Trophoblast cell (in vitro differentiated cells and primary cell): ENCODE measurements at regions not wholly inside any gene's neighbourhood (a gene's known extent, or its start where the extent isn't known, plus 50 kb on each side); places are given as distances from the start of the nearest gene placed in this dataset.
"Not testable (repeated sequence)": the region's sequence is repeated elsewhere in the genome, so short reads cannot be mapped to it uniquely, and the experiment has no call there.

Experiments used
- DNase-seq, 2 donors: peaks; one replicate each; pipeline ENCODE4 v3.0.0-alpha.2; 2016
- H2AFZ ChIP-seq: 2 replicates; pipeline ENCODE4 v1.6.1; 2013; ENCODE audit warnings: low read length, moderate library complexity, mild to moderate bottlenecking; ENCODE audit not compliant: insufficient read depth, poor library complexity
- H2AK5ac ChIP-seq: 2 replicates; pipeline ENCODE4 v1.6.1; 2013; ENCODE audit warnings: mild to moderate bottlenecking, low read length
- H2BK120ac ChIP-seq: 2 replicates; pipeline ENCODE4 v1.6.1; 2013; ENCODE audit warnings: low read length, mild to moderate bottlenecking, moderate library complexity; ENCODE audit not compliant: insufficient read depth, poor library complexity
- H2BK12ac ChIP-seq: 2 replicates; pipeline ENCODE4 v1.6.1; 2013; ENCODE audit warnings: mild to moderate bottlenecking, low read length, moderate library complexity
- H2BK5ac ChIP-seq: 2 replicates; pipeline ENCODE4 v1.6.1; 2013; ENCODE audit warnings: low read length, low read depth, moderate library complexity, mild to moderate bottlenecking; ENCODE audit not compliant: poor library complexity
- H3K14ac ChIP-seq: 2 replicates; pipeline ENCODE4 v1.6.1; 2013; ENCODE audit warnings: mild to moderate bottlenecking, low read length
- H3K18ac ChIP-seq: 2 replicates; pipeline ENCODE4 v1.6.1; 2013; ENCODE audit warnings: mild to moderate bottlenecking, low read length
- H3K23ac ChIP-seq: 2 replicates; pipeline ENCODE4 v1.6.1; 2013; ENCODE audit warnings: low read length
- H3K27ac ChIP-seq: 2 replicates; pipeline ENCODE4 v1.5.1; 2013; ENCODE audit warnings: low read depth, mild to moderate bottlenecking, inconsistent platforms, low read length, moderate library complexity
- H3K27me3 ChIP-seq: 2 replicates; pipeline ENCODE4 v1.6.1; 2013; ENCODE audit warnings: inconsistent platforms, mild to moderate bottlenecking, low read length, moderate library complexity; ENCODE audit not compliant: insufficient read depth
- H3K36me3 ChIP-seq, 2 experiments: 1 replicate in 1 of 2; 2 replicates in 1 of 2; pipeline ENCODE4 v1.6.1; 2013; ENCODE audit warnings: low read length in 2 of 2, mild to moderate bottlenecking in 2 of 2, moderate library complexity in 1 of 2; ENCODE audit not compliant: insufficient read depth in 2 of 2, control insufficient read depth in 1 of 2
- H3K4ac ChIP-seq: 2 replicates; pipeline ENCODE4 v1.6.1; 2013; ENCODE audit warnings: low read depth, mild to moderate bottlenecking, low read length, moderate library complexity
- H3K4me1 ChIP-seq, 2 experiments: 1 replicate in 1 of 2; 2 replicates in 1 of 2; pipeline ENCODE4 v1.6.1; 2013; ENCODE audit warnings: low read length in 2 of 2, mild to moderate bottlenecking in 2 of 2, moderate library complexity in 1 of 2; ENCODE audit not compliant: insufficient read depth in 2 of 2, control insufficient read depth in 1 of 2
- H3K4me2 ChIP-seq: 2 replicates; pipeline ENCODE4 v1.6.1; 2013; ENCODE audit warnings: inconsistent platforms, mild to moderate bottlenecking, low read length, moderate library complexity
- H3K4me3 ChIP-seq: 2 replicates; pipeline ENCODE4 v1.5.1; 2013; ENCODE audit warnings: mild to moderate bottlenecking, low read depth, low read length, inconsistent platforms
- H3K79me1 ChIP-seq: one replicate; pipeline ENCODE4 v1.6.1; 2013; ENCODE audit warnings: low read length
- H3K79me2 ChIP-seq: 2 replicates; pipeline ENCODE4 v1.6.1; 2013; ENCODE audit warnings: low read length, mild to moderate bottlenecking; ENCODE audit not compliant: control insufficient read depth, insufficient read depth, poor library complexity
- H3K9ac ChIP-seq: 2 replicates; pipeline ENCODE4 v1.6.1; 2013; ENCODE audit warnings: mild to moderate bottlenecking, low read length
- H3K9me3 ChIP-seq: 2 replicates; pipeline ENCODE4 v1.6.1; 2013; ENCODE audit warnings: low read depth, mild to moderate bottlenecking, control low read depth, inconsistent platforms, low read length; ENCODE audit not compliant: insufficient read depth
- H4K12ac ChIP-seq: 2 replicates; pipeline ENCODE4 v1.6.1; 2013; ENCODE audit warnings: low read depth, mild to moderate bottlenecking, low read length, moderate library complexity
- H4K8ac ChIP-seq: 2 replicates; pipeline ENCODE4 v1.6.1; 2013; ENCODE audit warnings: low read depth, mild to moderate bottlenecking, low read length, moderate library complexity
- H4K91ac ChIP-seq: one replicate; pipeline ENCODE4 v1.6.1; 2013; ENCODE audit warnings: low read depth, mild to moderate bottlenecking, low read length, moderate library complexity
- WGBS: extraction: QIAGEN DNeasy Blood & Tissue Kit; methylation state at CpG from one replicate; pipeline ENCODE4 v1.1.7; 2013; ENCODE audit warnings: missing lambda C conversion rate; ENCODE audit not compliant: insufficient read length, insufficient coverage; ENCODE audit errors: extremely low coverage; 5-methylcytosine and 5-hydroxymethylcytosine counted together

GRCh38 chr12:63724825-63725224 lies 54.9 kb upstream of the RXYLT1 start:
- H3K9me3 ChIP-seq, H3K4me1 ChIP-seq, H3K4me3 ChIP-seq, H3K4ac ChIP-seq, H2AK5ac ChIP-seq, H3K14ac ChIP-seq, H3K4me2 ChIP-seq, H3K23ac ChIP-seq, H3K27ac ChIP-seq, H3K18ac ChIP-seq, H2BK12ac ChIP-seq, H2AFZ ChIP-seq, H4K12ac ChIP-seq, H4K91ac ChIP-seq, H4K8ac ChIP-seq, H2BK5ac ChIP-seq, H3K36me3 ChIP-seq, H3K27me3 ChIP-seq, H3K79me2 ChIP-seq, H3K9ac ChIP-seq, H3K79me1 ChIP-seq, H2BK120ac ChIP-seq: not testable (repeated sequence)
- no CpG with 5 or more reads among the region's 2 CpGs for WGBS
- peak in 1 of 2 donors; percentile 19 for DNase-seq
